ENCODE measurements at regions not wholly inside any gene's neighbourhood (a gene's known extent, or its start where the extent isn't known, plus 50 kb on each side); places are given as distances from the start of the nearest gene placed in this dataset.
A peak's percentile ranks its signal among the peaks of the same experiment; 100 is the strongest.

DNA sequence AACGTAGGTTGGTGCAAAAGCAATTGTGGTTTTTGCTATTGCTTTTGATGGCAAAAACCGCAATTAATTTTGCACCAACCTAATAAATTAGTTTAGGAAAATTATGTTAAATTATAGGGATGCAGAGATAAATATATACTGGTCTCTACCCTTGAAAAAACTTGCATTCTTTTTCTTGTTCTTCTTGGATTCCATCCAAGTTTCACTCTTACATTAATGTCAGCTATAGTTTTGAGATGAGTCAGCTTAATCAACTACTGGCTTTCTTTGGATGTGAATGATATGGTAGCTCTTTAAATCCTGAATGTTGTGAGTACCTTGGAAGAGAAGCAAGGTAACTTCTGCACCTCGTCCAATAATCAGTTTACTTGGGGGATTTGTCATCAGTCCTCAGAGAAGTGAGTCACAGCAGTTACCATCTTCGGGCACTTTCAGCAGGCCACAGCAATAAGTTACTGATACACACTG, 549.0 kb upstream of the ZNF608 start:
- TF ChIP-seq EZH2 (IDR thresholded peaks at IDR 0.05; ENCODE audit: low read length, unreplicated experiment) (no peak), EZH2phosphoT487 (IDR thresholded peaks at IDR 0.05; ENCODE audit: borderline replicate concordance, low read length) (no peak)
- TF ChIP-seq, protein P1, sequence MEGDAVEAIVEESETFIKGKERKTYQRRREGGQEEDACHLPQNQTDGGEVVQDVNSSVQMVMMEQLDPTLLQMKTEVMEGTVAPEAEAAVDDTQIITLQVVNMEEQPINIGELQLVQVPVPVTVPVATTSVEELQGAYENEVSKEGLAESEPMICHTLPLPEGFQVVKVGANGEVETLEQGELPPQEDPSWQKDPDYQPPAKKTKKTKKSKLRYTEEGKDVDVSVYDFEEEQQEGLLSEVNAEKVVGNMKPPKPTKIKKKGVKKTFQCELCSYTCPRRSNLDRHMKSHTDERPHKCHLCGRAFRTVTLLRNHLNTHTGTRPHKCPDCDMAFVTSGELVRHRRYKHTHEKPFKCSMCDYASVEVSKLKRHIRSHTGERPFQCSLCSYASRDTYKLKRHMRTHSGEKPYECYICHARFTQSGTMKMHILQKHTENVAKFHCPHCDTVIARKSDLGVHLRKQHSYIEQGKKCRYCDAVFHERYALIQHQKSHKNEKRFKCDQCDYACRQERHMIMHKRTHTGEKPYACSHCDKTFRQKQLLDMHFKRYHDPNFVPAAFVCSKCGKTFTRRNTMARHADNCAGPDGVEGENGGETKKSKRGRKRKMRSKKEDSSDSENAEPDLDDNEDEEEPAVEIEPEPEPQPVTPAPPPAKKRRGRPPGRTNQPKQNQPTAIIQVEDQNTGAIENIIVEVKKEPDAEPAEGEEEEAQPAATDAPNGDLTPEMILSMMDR (conservative IDR thresholded peaks at IDR 0.05; ENCODE audit: low read depth, low read length), result no peak
- H3K79me2 ChIP-seq (ENCODE audit: low read length), result no peaks in the 10 kb centered on the region
- intact Hi-C loops (cut with micrococcal nuclease), result loop anchor here (5.0 kb wide), 1 partner anchor 112 kb away; no protein-coding TSS in a partner anchor
- DNase-seq (peak; percentile 85), ATAC-seq (peak; percentile 87)
- no peaks in the 10 kb centered on the region for H3K9me2 ChIP-seq (replicated peaks; ENCODE audit: low read length)
- H3K4me1 ChIP-seq (ENCODE audit: insufficient read depth, low read length), result peaks cover 37% of the 10 kb centered on the region
- no peaks in the 10 kb centered on the region for H4K20me1 ChIP-seq (ENCODE audit: low read length)
- no peaks in the 10 kb centered on the region for H3K9me3 ChIP-seq (ENCODE audit: low read length)
- CTCF ChIA-PET, result no interaction called here
- H3K27ac ChIP-seq (ENCODE audit: low read length), result peak overlapping the region; percentile 66
- BruUV-seq (replicated peaks), result no TSS peak
- H3K27me3 ChIP-seq (ENCODE audit: low read length), result no peaks in the 10 kb centered on the region
- no peak overlapping the region for H2AFZ ChIP-seq (ENCODE audit: low read length)
- H3K4me3 ChIP-seq (ENCODE audit: low read length), result no peak overlapping the region
- no peaks in the 10 kb centered on the region for H3K36me3 ChIP-seq (ENCODE audit: low read depth, low read length)
- POLR2A ChIA-PET (ENCODE audit: unreplicated experiment), result interaction anchor here (0.7 kb wide), 1 partner anchor 1151 kb away, joined by 3 read pairs; no protein-coding TSS in a partner anchor
- no peak overlapping the region for H3K9ac ChIP-seq (ENCODE audit: low read length)
- H3F3A ChIP-seq (ENCODE audit: low read length, unreplicated experiment), result no peaks in the 10 kb centered on the region
- H3K4me2 ChIP-seq (ENCODE audit: low read length), result peak overlapping the region; percentile 61

DNA sequence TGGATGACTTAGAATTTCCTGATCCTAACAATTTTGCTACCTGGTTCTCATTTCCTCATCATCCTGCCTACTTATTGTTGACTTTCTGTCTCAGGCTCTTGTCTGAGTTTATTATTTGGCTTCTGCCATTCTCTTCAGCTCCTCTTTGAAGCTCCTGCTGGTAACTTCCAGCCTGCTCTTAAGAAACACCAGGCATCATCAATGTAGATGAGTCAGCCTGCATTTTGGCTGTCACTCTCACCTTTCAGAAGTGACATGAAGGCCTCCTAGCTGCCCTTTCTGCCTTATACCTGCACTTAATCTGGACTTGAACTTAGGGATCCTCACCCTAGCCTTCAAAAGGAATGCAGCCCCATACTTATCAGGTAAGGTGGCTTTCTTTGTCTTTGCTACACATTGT, 551.8 kb upstream of the ZNF608 start:
- Histone ChIP-seq H3K4me2 (ENCODE audit: low read length) (no peak overlapping the region), H3K27me3 (ENCODE audit: low read length) (no peaks in the 10 kb centered on the region), H2AFZ (ENCODE audit: low read length) (no peak overlapping the region), H3K4me3 (ENCODE audit: low read length) (no peak overlapping the region), H3K9me2 (replicated peaks; ENCODE audit: low read length) (no peaks in the 10 kb centered on the region), H3K9me3 (ENCODE audit: low read length) (no peaks in the 10 kb centered on the region), H3K4me1 (ENCODE audit: insufficient read depth, low read length) (peaks cover 34% of the 10 kb centered on the region), H3F3A (ENCODE audit: low read length, unreplicated experiment) (no peaks in the 10 kb centered on the region), H3K27ac (ENCODE audit: low read length) (no peak overlapping the region), H4K20me1 (ENCODE audit: low read length) (no peaks in the 10 kb centered on the region), H3K79me2 (ENCODE audit: low read length) (no peaks in the 10 kb centered on the region), H3K9ac (ENCODE audit: low read length) (no peak overlapping the region), H3K36me3 (ENCODE audit: low read depth, low read length) (no peaks in the 10 kb centered on the region)
- peak; percentile 62 for DNase-seq
- TF ChIP-seq EZH2 (IDR thresholded peaks at IDR 0.05; ENCODE audit: low read length, unreplicated experiment) (no peak), EZH2phosphoT487 (IDR thresholded peaks at IDR 0.05; ENCODE audit: borderline replicate concordance, low read length) (no peak)
- TF ChIP-seq, protein P1 (conservative IDR thresholded peaks at IDR 0.05; ENCODE audit: low read depth, low read length), result no peak
- BruUV-seq (replicated peaks), result no TSS peak
- ChIA-PET CTCF (interaction anchor here (0.7 kb wide), 1 partner anchor 110 kb away, joined by 3 read pairs; no protein-coding TSS in a partner anchor), POLR2A (ENCODE audit: unreplicated experiment) (no interaction called here)
- ATAC-seq, result peak; percentile 40
- intact Hi-C loops (cut with micrococcal nuclease), result loop anchor here (5.0 kb wide), 1 partner anchor 109 kb away; no protein-coding TSS in a partner anchor

DNA sequence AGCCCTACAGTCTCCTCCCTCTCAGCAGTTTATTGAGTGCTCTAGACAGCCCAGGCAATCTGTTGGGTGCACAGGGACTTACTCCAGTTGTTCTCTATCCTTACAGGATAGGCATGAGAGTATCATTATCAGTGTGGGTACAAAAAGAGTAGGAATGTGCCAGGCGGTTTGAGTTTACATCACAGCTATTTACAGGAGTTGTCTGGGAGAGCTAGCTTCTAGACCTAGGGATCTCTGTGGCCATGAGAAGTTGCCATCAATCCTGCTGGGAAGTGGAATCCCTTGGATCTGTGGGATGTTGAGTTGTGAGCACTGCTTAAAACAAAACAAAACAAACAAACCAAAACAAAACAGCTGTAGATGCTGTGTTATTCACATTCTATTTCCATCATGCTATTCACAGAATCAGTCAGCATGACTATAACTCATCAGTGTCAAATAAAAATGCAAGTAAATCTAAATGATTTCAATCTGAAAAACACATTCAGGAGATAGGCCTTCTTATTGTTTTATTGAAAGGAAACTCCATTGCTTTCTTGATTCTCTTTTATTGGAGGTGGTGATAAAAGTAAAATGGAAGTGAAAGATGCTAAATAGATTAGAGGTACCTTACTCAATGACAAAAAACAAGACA, 552.4 kb upstream of the ZNF608 start:
- H2AFZ ChIP-seq (ENCODE audit: low read length), result no peak overlapping the region
- no TSS peak for BruUV-seq (replicated peaks)
- no peaks in the 10 kb centered on the region for H3K36me3 ChIP-seq (ENCODE audit: low read depth, low read length)
- H3K79me2 ChIP-seq (ENCODE audit: low read length), result no peaks in the 10 kb centered on the region
- no peak overlapping the region for H3K4me3 ChIP-seq (ENCODE audit: low read length)
- no peaks in the 10 kb centered on the region for H3F3A ChIP-seq (ENCODE audit: low read length, unreplicated experiment)
- H4K20me1 ChIP-seq (ENCODE audit: low read length), result no peaks in the 10 kb centered on the region
- H3K27ac ChIP-seq (ENCODE audit: low read length), result no peak overlapping the region
- ChIA-PET POLR2A (ENCODE audit: unreplicated experiment) (no interaction called here), CTCF (interaction anchor here (0.7 kb wide), 1 partner anchor 109 kb away, joined by 3 read pairs; no protein-coding TSS in a partner anchor)
- DNase-seq (no peak), ATAC-seq (no peak)
- H3K9me2 ChIP-seq (replicated peaks; ENCODE audit: low read length), result no peaks in the 10 kb centered on the region
- H3K9me3 ChIP-seq (ENCODE audit: low read length), result no peaks in the 10 kb centered on the region
- no peak overlapping the region for H3K4me2 ChIP-seq (ENCODE audit: low read length)
- H3K27me3 ChIP-seq (ENCODE audit: low read length), result no peaks in the 10 kb centered on the region
- TF ChIP-seq EZH2phosphoT487 (IDR thresholded peaks at IDR 0.05; ENCODE audit: borderline replicate concordance, low read length) (no peak), EZH2 (IDR thresholded peaks at IDR 0.05; ENCODE audit: low read length, unreplicated experiment) (no peak)
- TF ChIP-seq, protein P1 (conservative IDR thresholded peaks at IDR 0.05; ENCODE audit: low read depth, low read length), result no peak
- H3K4me1 ChIP-seq (ENCODE audit: insufficient read depth, low read length), result peaks cover 29% of the 10 kb centered on the region
- no peak overlapping the region for H3K9ac ChIP-seq (ENCODE audit: low read length)
- intact Hi-C loops (cut with micrococcal nuclease), result loop anchor here (5.0 kb wide), 1 partner anchor 108 kb away; no protein-coding TSS in a partner anchor
